WTC11 (cell line): ENCODE measurements at regions not wholly inside any gene's neighbourhood (a gene's known extent, or its start where the extent isn't known, plus 50 kb on each side); places are given as distances from the start of the nearest gene placed in this dataset.

Source experiments
- ATAC-seq: fragments of 200-7000 bp; cut with Tn5 transposase; 2 replicates; pipeline ENCODE4 v1.10.0; 2021; ENCODE audit warnings: mild to moderate bottlenecking, moderate library complexity
- CTCF ChIA-PET: fragments of 300-600 bp; sonication (Branson Sonifier 250); formaldehyde crosslinking; loops from one replicate; lab custom pipeline; 2021; ENCODE audit warnings: antibody characterized with exemption; lab: Charles Lee
- POLR2A ChIA-PET: fragments of 350-600 bp; sonication (Branson Sonifier 250); formaldehyde crosslinking; loops from one replicate; lab custom pipeline; 2021; ENCODE audit warnings: antibody characterized with exemption; lab: Charles Lee
- DNase-seq: peaks from one replicate; pipeline ENCODE4 v3.0.0; 2021; ENCODE audit warnings: low spot score
- H3K27ac Mint-ChIP-seq: 2 replicates; pipeline ENCODE4 v1.8.0; 2021; ENCODE audit warnings: mixed read lengths
- H3K27me3 Mint-ChIP-seq: 2 replicates; pipeline ENCODE4 v1.8.0; 2021; ENCODE audit warnings: low read depth, mild to moderate bottlenecking, moderate library complexity, mixed read lengths
- H3K36me3 Mint-ChIP-seq: 2 replicates; pipeline ENCODE4 v1.8.0; 2021; ENCODE audit warnings: mixed read lengths
- H3K4me1 Mint-ChIP-seq: 2 replicates; pipeline ENCODE4 v1.8.0; 2022; ENCODE audit warnings: mixed read lengths
- H3K4me3 Mint-ChIP-seq: 2 replicates; pipeline ENCODE4 v1.8.0; 2021; ENCODE audit warnings: mild to moderate bottlenecking, moderate library complexity, mixed read lengths
- H3K9me3 Mint-ChIP-seq: 2 replicates; pipeline ENCODE4 v1.8.0; 2021; ENCODE audit warnings: mixed read lengths
- AR ChIP-seq: fragments of 250-450 bp; sonication (Bioruptor Pico); IDR thresholded peaks from 2 replicates; pipeline ENCODE4 v1.9.0; 2021; ENCODE audit warnings: mild to moderate bottlenecking
- CREM ChIP-seq: sonication (generic); formaldehyde crosslinking; IDR thresholded peaks from 2 replicates; pipeline ENCODE4 v1.8.1; 2022; ENCODE audit warnings: mild to moderate bottlenecking, missing genetic modification reagents, moderate library complexity
- EMX1 ChIP-seq: fragments of 250-450 bp; sonication (Bioruptor Pico); IDR thresholded peaks from 2 replicates; pipeline ENCODE4 v1.8.0; 2021; ENCODE audit warnings: mild to moderate bottlenecking
- FOXP4 ChIP-seq: sonication (generic); formaldehyde crosslinking; IDR thresholded peaks from 2 replicates; pipeline ENCODE4 v1.8.0; 2022; ENCODE audit warnings: mild to moderate bottlenecking, missing genetic modification reagents
- GRHL2 ChIP-seq: fragments of 250-450 bp; sonication (Bioruptor Pico); IDR thresholded peaks from 2 replicates; pipeline ENCODE4 v1.8.0; 2022; ENCODE audit warnings: mild to moderate bottlenecking, moderate library complexity; ENCODE audit not compliant: insufficient replicate concordance, severe bottlenecking
- HMGA2 ChIP-seq: fragments of 250-450 bp; sonication (Bioruptor Pico); IDR thresholded peaks from 2 replicates; pipeline ENCODE4 v1.4.0; 2021; ENCODE audit warnings: mild to moderate bottlenecking, moderate library complexity
- JAZF1 ChIP-seq: fragments of 250-450 bp; sonication (Bioruptor Pico); IDR thresholded peaks from 2 replicates; pipeline ENCODE4 v1.9.0; 2021; ENCODE audit warnings: moderate library complexity, mild to moderate bottlenecking, inconsistent platforms
- KAT7 ChIP-seq: sonication (generic); formaldehyde crosslinking; IDR thresholded peaks from 2 replicates; pipeline ENCODE4 v1.8.1; 2023; ENCODE audit warnings: missing genetic modification reagents, mild to moderate bottlenecking, borderline replicate concordance
- NFYB ChIP-seq: sonication (generic); formaldehyde crosslinking; conservative IDR thresholded peaks from 2 replicates; pipeline ENCODE4 v1.8.0; 2022; ENCODE audit warnings: low read depth, missing genetic modification reagents
- PRRX2 ChIP-seq: fragments of 250-450 bp; sonication (Bioruptor Pico); IDR thresholded peaks from 2 replicates; pipeline ENCODE4 v1.8.0; 2021; ENCODE audit warnings: mild to moderate bottlenecking
- RELA ChIP-seq: sonication (generic); formaldehyde crosslinking; IDR thresholded peaks from 2 replicates; pipeline ENCODE4 v1.8.1; 2022; ENCODE audit warnings: missing genetic modification reagents, mild to moderate bottlenecking, borderline replicate concordance
- SMAD3 ChIP-seq: sonication (generic); formaldehyde crosslinking; IDR thresholded peaks from 2 replicates; pipeline ENCODE4 v1.8.0; 2022; ENCODE audit warnings: missing genetic modification reagents, mild to moderate bottlenecking, borderline replicate concordance
- TCF7 ChIP-seq: sonication (generic); formaldehyde crosslinking; IDR thresholded peaks from 2 replicates; pipeline ENCODE4 v1.8.0; 2022; ENCODE audit warnings: mild to moderate bottlenecking, low read depth, missing genetic modification reagents, moderate library complexity
- TEAD1 ChIP-seq: sonication (generic); formaldehyde crosslinking; IDR thresholded peaks from 2 replicates; pipeline ENCODE4 v1.8.0; 2022; ENCODE audit warnings: mild to moderate bottlenecking, missing genetic modification reagents
- ZNF423 ChIP-seq: fragments of 250-450 bp; sonication (Bioruptor Pico); IDR thresholded peaks from 2 replicates; pipeline ENCODE4 v2.1.2; 2022; ENCODE audit warnings: mild to moderate bottlenecking, moderate library complexity
- TF ChIP-seq, protein P1 (sequence below): sonication (generic); formaldehyde crosslinking; IDR thresholded peaks from 2 replicates; pipeline ENCODE4 v1.8.1; 2023; ENCODE audit warnings: mild to moderate bottlenecking, moderate library complexity, missing genetic modification reagents
- TF ChIP-seq, protein P2 (sequence below): sonication (generic); formaldehyde crosslinking; conservative IDR thresholded peaks from 2 replicates; pipeline ENCODE4 v1.8.1; 2022; ENCODE audit warnings: mild to moderate bottlenecking, missing genetic modification reagents
- TF ChIP-seq, protein P3 (sequence below): sonication (generic); formaldehyde crosslinking; IDR thresholded peaks from 2 replicates; pipeline ENCODE4 v1.8.0; 2022; ENCODE audit warnings: mild to moderate bottlenecking, missing genetic modification reagents

DNA sequence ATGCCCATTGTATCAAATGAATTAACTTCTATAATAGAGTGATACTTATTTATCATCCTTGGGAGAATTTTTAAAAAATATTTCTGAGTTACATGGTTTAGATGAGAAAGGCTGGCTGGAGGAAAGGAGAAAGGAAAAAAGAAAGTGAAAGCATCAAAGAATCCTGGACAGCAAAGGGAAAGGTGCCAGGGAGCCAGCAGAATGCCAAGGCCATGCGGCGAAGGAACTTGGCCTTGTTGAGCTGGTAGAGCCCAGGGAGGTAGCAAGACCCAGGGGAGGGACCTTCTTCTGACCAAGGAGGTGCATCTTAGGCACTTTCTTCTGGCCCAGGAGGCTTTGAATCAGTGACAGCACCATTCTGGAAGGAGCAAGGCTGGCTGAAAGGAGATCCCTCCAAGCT lies 240.5 kb downstream of the ENC1 start (continued):
- TF ChIP-seq EMX1 (CRISPR knock-in tag) (no peak), ZNF423 (CRISPR knock-in tag) (no peak), TCF7 (CRISPR knock-in tag) (no peak), AR (no peak), JAZF1 (no peak)
- TF ChIP-seq, protein P1, sequence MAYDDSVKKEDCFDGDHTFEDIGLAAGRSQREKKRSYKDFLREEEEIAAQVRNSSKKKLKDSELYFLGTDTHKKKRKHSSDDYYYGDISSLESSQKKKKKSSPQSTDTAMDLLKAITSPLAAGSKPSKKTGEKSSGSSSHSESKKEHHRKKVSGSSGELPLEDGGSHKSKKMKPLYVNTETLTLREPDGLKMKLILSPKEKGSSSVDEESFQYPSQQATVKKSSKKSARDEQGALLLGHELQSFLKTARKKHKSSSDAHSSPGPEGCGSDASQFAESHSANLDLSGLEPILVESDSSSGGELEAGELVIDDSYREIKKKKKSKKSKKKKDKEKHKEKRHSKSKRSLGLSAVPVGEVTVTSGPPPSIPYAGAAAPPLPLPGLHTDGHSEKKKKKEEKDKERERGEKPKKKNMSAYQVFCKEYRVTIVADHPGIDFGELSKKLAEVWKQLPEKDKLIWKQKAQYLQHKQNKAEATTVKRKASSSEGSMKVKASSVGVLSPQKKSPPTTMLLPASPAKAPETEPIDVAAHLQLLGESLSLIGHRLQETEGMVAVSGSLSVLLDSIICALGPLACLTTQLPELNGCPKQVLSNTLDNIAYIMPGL (CRISPR knock-in tag): no peak
- TF ChIP-seq, all 79 proteins: peak for 0

GRCh38 chr5:74396913-74397622 lies 243.5 kb downstream of the ENC1 start:
- DNase-seq: no peak
- no peak overlapping the region for H3K27ac Mint-ChIP-seq
- peaks cover 28% of the 10 kb centered on the region for H3K4me1 Mint-ChIP-seq
- POLR2A ChIA-PET: no interaction called here
- H3K27me3 Mint-ChIP-seq: peaks cover 53% of the 10 kb centered on the region
- 0 out of 2 replicates have a peak, but pooled peaks cover 3% of the 10 kb centered on the region for H3K36me3 Mint-ChIP-seq
- no peak for TF ChIP-seq PRRX2 (CRISPR knock-in tag)
- TF ChIP-seq GRHL2 (CRISPR knock-in tag): no peak
- TF ChIP-seq CREM (CRISPR knock-in tag): no peak
- no peak for TF ChIP-seq SMAD3 (CRISPR knock-in tag)
- TF ChIP-seq, protein P2, sequence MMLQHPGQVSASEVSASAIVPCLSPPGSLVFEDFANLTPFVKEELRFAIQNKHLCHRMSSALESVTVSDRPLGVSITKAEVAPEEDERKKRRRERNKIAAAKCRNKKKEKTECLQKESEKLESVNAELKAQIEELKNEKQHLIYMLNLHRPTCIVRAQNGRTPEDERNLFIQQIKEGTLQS (CRISPR knock-in tag): no peak
- no peak for TF ChIP-seq KAT7 (CRISPR knock-in tag)
- TF ChIP-seq RELA (CRISPR knock-in tag): no peak
- TF ChIP-seq, protein P3, sequence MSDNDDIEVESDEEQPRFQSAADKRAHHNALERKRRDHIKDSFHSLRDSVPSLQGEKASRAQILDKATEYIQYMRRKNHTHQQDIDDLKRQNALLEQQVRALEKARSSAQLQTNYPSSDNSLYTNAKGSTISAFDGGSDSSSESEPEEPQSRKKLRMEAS (CRISPR knock-in tag): no peak
- TF ChIP-seq FOXP4 (CRISPR knock-in tag): no peak
- TF ChIP-seq HMGA2 (CRISPR knock-in tag): no peak
- TF ChIP-seq TEAD1 (CRISPR knock-in tag): no peak
- TF ChIP-seq NFYB (CRISPR knock-in tag): no peak
- TF ChIP-seq, all 79 proteins: peak for 0
- Mint-ChIP-seq H3K9me3 (peaks cover 9% of the 10 kb centered on the region), H3K4me3 (no peak overlapping the region)
- ATAC-seq: no peak
- CTCF ChIA-PET: interaction anchor here (3.0 kb wide), 1 partner anchor 244 kb away, joined by 22 read pairs; the partner anchor contains the start of gene ENC1
